Inflammatory macrophage treated with lipopolysaccharide for 4 hours (primary cell): ENCODE measurements at regions not wholly inside any gene's neighbourhood (a gene's known extent, or its start where the extent isn't known, plus 50 kb on each side); places are given as distances from the start of the nearest gene placed in this dataset.
"Not testable (repeated sequence)": the region's sequence is repeated elsewhere in the genome, so short reads cannot be mapped to it uniquely, and the experiment has no call there.

Source experiments
- DNase-seq: peaks from one replicate; pipeline ENCODE4 v3.0.0-alpha.2; 2020

DNA sequence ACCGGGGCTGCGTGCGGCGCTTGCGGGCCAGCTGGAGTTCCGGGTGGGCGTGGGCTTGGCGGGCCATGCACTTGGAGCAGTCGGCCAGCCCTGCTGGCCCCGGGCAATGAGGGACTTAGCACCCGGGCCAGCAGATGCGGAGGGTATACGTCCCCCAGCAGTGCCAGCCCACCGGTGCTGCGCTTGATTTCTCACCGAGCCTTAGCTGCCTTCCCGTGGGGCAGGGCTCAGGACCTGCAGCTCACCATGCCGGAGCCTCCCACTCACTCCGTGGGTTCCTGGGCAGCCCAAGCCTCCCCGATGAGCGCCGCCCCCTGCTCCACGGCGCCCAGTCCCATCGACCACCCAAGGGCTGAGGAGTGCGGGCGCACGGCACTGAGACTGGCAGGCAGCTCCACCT, 51.4 kb upstream of the INPP4B start:
- DNase-seq, result not testable (repeated sequence)

GRCh38 chr4:142900622-142901021, 54.5 kb upstream of the INPP4B start:
- DNase-seq, result no peak

DNA sequence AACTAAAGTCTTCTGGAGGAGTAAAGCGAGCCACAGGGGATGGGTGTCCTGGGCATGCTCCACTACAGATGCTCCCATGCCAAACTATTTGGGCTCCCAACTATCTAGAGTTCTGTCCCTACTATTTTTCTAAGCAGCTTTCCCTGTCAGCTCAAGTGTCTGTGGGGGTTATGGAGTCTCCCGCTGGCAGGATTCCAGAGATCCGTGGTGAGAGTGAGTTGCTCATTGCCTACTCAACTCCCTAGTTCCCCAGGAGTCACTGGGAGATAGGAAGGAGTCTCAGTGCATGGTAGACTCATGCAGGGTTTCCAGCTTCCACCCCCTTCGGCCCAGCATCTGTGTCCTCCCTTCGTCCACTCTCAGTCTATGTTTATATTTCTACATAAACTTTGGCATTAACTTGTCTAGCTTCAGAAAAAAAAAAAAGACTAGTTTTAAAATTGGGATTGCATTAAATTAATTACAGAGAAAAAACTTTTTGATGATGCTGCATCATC, 55.1 kb upstream of the INPP4B start:
- no peak for DNase-seq

- not testable (repeated sequence) for DNase-seq
These were observed 57.5 kb upstream of the INPP4B start for GRCh38 chr4:142903617-142904016.

DNA sequence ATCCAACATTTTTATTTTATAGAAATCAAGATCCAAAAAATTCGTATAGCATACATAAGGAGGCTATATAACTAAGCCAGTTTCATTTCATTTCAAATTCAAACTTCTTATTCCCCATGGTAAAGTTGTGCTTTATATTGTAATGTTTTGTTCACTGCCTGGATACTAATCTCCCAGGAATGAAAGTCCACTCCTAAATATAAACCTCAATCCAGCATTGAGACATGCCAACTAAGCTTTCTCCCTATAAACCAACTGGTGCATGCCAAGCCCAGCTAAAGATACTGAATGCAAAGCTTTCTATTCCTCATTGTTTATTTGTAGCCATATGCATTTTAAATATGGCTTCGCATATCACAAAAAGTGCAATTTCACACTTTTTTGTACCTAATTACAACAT, 63.8 kb upstream of the INPP4B start:
- DNase-seq, result no peak

- no peak for DNase-seq
These were observed 66.9 kb upstream of the INPP4B start for GRCh38 chr4:142913034-142913433.

DNA sequence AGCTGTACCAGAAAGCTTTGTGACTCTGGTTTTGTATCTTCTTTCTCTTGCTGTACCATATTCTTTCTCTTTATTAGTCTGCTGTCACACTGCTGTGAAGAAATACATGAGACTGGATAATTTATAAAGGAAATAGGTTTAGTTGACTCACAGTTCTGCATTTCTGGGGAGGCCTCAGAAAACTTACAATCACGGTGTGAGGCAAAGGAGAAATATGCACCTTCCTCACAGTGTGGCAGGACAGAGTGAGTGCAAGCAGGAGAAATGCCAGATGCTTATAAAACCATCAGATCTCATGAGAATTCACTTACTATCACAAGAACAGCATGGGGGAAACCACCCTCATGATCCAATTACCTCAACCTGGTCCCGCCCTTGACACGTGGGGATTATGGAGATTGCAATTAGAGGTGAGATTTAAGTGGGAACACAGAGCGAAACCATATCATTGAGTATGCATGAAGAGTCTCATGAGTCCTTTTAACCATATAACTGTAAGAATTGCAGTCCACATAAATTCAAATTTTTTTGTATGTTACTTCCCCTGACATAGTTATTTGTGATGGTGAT, 67.4 kb upstream of the INPP4B start:
- DNase-seq, result no peak

DNA sequence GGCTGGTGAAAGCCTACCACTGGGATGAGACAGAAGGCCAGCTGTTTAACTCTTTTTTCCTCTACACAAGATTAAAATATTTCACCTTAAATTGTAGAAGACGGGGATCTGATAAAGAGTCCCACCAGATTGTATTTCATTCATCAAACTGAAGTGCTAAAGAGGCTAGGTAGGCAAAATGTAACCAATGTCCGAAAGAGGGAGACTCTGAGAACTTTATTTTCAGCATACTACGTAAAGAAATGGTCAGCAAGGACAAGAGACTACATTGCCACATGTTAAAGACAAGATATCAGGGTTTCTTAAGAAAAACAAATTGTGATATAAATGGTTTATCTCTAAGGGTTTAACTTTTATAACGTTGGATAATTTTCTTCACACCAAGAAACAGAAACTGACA, 71.6 kb upstream of the INPP4B start:
- DNase-seq, result no peak

DNA sequence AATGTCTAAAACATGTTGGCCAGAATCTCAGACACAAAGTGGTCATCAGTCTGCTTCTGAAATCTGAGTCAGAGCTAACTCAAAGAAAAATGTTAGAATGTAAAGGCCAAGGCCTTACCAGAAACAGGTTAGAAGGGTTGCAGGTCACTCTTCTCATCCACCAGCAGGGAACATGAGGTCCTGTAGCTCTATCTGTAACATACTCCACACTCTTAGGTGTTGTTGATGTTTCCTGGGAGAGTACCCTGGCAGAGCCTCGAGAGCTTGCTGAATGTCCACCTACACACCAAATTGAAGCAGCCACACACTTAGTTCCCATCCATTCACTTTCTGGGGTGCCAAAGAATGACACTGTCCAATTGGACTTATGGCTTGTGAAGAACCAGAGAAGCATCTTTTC, 76.6 kb upstream of the INPP4B start:
- DNase-seq, result no peak

GRCh38 chr4:142923619-142924018, 77.5 kb upstream of the INPP4B start:
- DNase-seq, result no peak

GRCh38 chr4:142925161-142925560, 79.1 kb upstream of the INPP4B start:
- DNase-seq, result no peak

DNA sequence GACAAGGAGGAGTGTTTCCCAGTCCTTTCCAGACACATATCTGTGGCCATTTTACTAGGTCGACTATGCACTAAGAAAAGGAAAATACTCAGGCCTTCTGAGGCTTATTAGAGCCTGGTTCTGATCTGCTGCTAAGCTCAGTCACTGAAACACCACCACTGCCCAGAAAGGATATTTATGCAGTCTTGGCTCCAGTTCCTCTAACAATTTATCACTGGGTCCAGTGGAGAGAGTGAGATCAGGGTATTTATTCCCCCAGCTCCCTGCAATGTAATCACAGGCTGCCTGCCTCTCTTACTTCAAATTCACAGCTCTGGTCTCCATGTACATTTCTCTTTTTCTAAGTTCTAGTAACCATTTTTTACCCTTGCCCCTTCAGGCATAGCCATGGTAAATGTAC, 81.6 kb upstream of the INPP4B start:
- no peak for DNase-seq

- no peak for DNase-seq
These were observed 83.4 kb upstream of the INPP4B start for GRCh38 chr4:142929526-142929925.

GRCh38 chr4:142933207-142933606, 87.1 kb upstream of the INPP4B start:
- DNase-seq, result no peak

DNA sequence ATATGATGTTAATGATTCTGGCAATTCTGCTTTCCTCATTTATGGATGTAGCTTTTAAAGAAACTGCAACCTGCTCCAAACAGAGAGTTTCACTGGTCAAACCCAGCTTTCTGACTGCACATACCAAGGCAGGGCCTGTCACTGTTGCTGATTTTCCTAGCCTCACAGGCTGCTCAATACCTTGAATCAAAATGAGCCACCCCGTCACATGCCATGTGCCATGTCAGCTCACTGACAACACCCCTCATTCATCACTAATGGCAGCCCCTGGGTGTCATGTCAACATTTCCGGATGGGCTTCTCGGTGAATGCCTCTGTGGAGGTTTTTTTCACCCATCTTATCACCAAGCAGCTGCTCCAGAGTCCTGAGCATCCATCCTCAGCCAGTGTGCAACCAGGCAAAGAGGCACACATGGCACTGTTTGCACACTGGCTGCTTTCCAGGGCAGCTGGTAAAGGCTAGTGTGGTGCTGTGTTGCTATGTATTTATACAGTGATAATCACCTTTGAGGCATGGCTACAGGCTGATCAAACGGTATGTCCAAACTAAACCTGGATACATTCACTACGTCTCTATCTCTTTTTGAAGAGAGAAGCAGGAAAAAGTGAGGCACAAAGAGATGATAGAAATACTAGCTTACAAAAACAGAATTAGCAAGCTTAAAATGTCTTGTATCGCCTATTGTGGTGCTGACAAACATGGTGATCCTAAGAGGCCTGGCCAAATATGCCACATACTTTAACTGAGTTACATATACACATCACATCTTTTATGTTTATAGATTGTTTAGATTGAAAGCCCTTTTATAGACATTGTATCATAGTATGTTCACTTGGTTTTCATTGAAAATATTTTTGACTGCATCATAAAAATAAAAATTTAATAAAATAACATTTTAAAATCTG, 94.6 kb upstream of the INPP4B start:
- DNase-seq, result no peak

- no peak for DNase-seq
These were observed 98.5 kb upstream of the INPP4B start for GRCh38 chr4:142944565-142944964.

- no peak for DNase-seq
These were observed 106.9 kb upstream of the INPP4B start for GRCh38 chr4:142952821-142953580.

DNA sequence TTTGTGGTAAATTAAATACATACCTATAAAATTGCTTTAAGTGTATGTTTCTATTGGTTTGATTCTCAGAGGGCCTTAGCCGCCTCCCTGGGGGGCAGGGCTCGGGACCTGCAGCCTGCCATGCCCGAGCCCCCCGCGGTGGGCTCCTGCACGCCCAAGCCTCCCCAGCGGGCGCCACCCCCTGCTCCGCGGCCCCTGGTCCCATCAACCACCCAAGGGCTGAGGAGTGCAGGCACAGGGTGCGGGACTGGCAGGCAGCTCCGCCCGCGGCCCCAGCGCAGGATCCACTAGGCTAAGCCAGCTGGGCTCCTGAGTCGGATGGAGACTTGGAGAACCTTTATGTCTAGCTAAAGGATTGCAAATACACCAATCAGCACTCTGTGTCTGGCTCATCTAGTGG, 108.3 kb upstream of the INPP4B start:
- DNase-seq, result no peak

GRCh38 chr4:142955501-142955900, 109.4 kb upstream of the INPP4B start:
- DNase-seq, result no peak

GRCh38 chr4:142959173-142959572, 113.1 kb upstream of the INPP4B start:
- peak; percentile 10 for DNase-seq

GRCh38 chr4:142960126-142960525, 114.0 kb upstream of the INPP4B start:
- DNase-seq, result no peak

- peak; percentile 58 for DNase-seq
These were observed 115.0 kb upstream of the INPP4B start for GRCh38 chr4:142960867-142961644.

GRCh38 chr4:142961866-142962265, 115.8 kb upstream of the INPP4B start:
- peak; percentile 91 for DNase-seq
